Fibroblast of lung (primary cell): ENCODE measurements at regions not wholly inside any gene's neighbourhood (a gene's known extent, or its start where the extent isn't known, plus 50 kb on each side); places are given as distances from the start of the nearest gene placed in this dataset.

Source experiments
- DNase-seq, 2 donors: peaks; one replicate each; pipeline versions ENCODE4 v3.0.0 to v3.0.0-alpha.2; 2010; ENCODE audit warnings: low read depth in 2 of 2
- H2AFZ ChIP-seq: 2 replicates; pipeline ENCODE4 v1.5.1; 2012; ENCODE audit warnings: low read length, control low read depth, inconsistent platforms
- H3K27ac ChIP-seq: 2 replicates; pipeline ENCODE4 v1.5.1; 2011; ENCODE audit warnings: low read length, control low read depth; ENCODE audit not compliant: insufficient read depth
- H3K27me3 ChIP-seq: 2 replicates; pipeline ENCODE4 v1.5.1; 2011; ENCODE audit warnings: mild to moderate bottlenecking, low read length; ENCODE audit not compliant: control insufficient read depth, insufficient read depth
- H3K36me3 ChIP-seq: 2 replicates; pipeline ENCODE4 v1.5.1; 2011; ENCODE audit warnings: low read length; ENCODE audit not compliant: control insufficient read depth, insufficient read depth
- H3K4me1 ChIP-seq: 2 replicates; pipeline ENCODE4 v1.5.1; 2011; ENCODE audit warnings: low read length; ENCODE audit not compliant: control insufficient read depth, insufficient read depth; ENCODE audit errors: extremely low read depth
- H3K4me2 ChIP-seq: 2 replicates; pipeline ENCODE4 v1.5.1; 2011; ENCODE audit warnings: low read length, control low read depth; ENCODE audit not compliant: insufficient read depth; ENCODE audit errors: extremely low read depth
- H3K4me3 ChIP-seq, 4 experiments: fragments of 200-600 bp in 1 of 4; sonication (generic) in 1 of 4; replicated peaks in 1 of 4; 2 replicates each; pipeline ENCODE4 v1.5.1; 2011 to 2016; ENCODE audit warnings: low read length in 4 of 4, low read depth in 3 of 4, mild to moderate bottlenecking in 3 of 4, control low read depth in 2 of 4, inconsistent platforms in 1 of 4, mixed read lengths in 1 of 4; ENCODE audit not compliant: insufficient read depth in 1 of 4; ENCODE audit errors: control extremely low read depth in 1 of 4
- H3K79me2 ChIP-seq: 2 replicates; pipeline ENCODE4 v1.5.1; 2012; ENCODE audit warnings: mild to moderate bottlenecking, low read length, inconsistent platforms; ENCODE audit not compliant: control insufficient read depth, insufficient read depth
- H3K9ac ChIP-seq: 2 replicates; pipeline ENCODE4 v1.5.1; 2011; ENCODE audit warnings: mild to moderate bottlenecking, low read length, control low read depth; ENCODE audit not compliant: insufficient read depth
- H3K9me3 ChIP-seq: 2 replicates; pipeline ENCODE4 v1.5.1; 2012; ENCODE audit warnings: low read depth, low read length; ENCODE audit not compliant: control insufficient read depth, insufficient read depth
- H4K20me1 ChIP-seq: 2 replicates; pipeline ENCODE4 v1.5.1; 2011; ENCODE audit warnings: low read length; ENCODE audit not compliant: control insufficient read depth, insufficient read depth; ENCODE audit errors: extremely low read depth
- CTCF ChIP-seq, 2 donors: IDR thresholded peaks in 1 of 2; conservative IDR thresholded peaks in 1 of 2; 1 replicate in 1 of 2; 2 replicates in 1 of 2; pipeline ENCODE4 v1.5.1; 2011 to 2012; ENCODE audit warnings: low read length in 2 of 2, control low read depth in 1 of 2, inconsistent platforms in 1 of 2, low read depth in 1 of 2, mild to moderate bottlenecking in 1 of 2
- EZH2 ChIP-seq: IDR thresholded peaks from 2 replicates; pipeline ENCODE4 v1.5.1; 2012; ENCODE audit warnings: low read length, control low read depth, mild to moderate bottlenecking; ENCODE audit errors: missing control alignments

- TF ChIP-seq EZH2 (no peak), CTCF (conservative IDR thresholded peaks at IDR 0.05 in 1 of 2, IDR thresholded peaks at IDR 0.05 in 1 of 2; ENCODE audit: low read depth in 1 of 2, low read length in 2 of 2) (no peak)
- no peaks in the 10 kb centered on the region for H4K20me1 ChIP-seq
- H3K9ac ChIP-seq: no peak overlapping the region
- H2AFZ ChIP-seq: no peak overlapping the region
- no peaks in the 10 kb centered on the region for H3K36me3 ChIP-seq
- no peak overlapping the region for H3K4me2 ChIP-seq
- no peaks in the 10 kb centered on the region for H3K9me3 ChIP-seq
- H3K4me1 ChIP-seq: peaks cover 7% of the 10 kb centered on the region
- H3K79me2 ChIP-seq: no peaks in the 10 kb centered on the region
- no peaks in the 10 kb centered on the region for H3K27me3 ChIP-seq
- no peak overlapping the region for H3K4me3 ChIP-seq
- DNase-seq: peak; percentile 11 to 67
- H3K27ac ChIP-seq: no peak overlapping the region
These were observed 297.4 kb upstream of the TAS2R1 start for GRCh38 chr5:9927521-9927997.

GRCh38 chr5:9927106-9927505, 297.0 kb upstream of the TAS2R1 start:
- Histone ChIP-seq H3K9ac (no peak overlapping the region), H3K27me3 (no peaks in the 10 kb centered on the region), H4K20me1 (no peaks in the 10 kb centered on the region), H3K9me3 (no peaks in the 10 kb centered on the region), H3K79me2 (no peaks in the 10 kb centered on the region), H3K27ac (no peak overlapping the region), H3K36me3 (no peaks in the 10 kb centered on the region), H3K4me2 (no peak overlapping the region), H3K4me3 (no peak overlapping the region), H2AFZ (no peak overlapping the region), H3K4me1 (peaks cover 7% of the 10 kb centered on the region)
- peak in 1 of 2 donors; percentile 75 for DNase-seq
- TF ChIP-seq EZH2: no peak
- TF ChIP-seq CTCF (conservative IDR thresholded peaks at IDR 0.05 in 1 of 2, IDR thresholded peaks at IDR 0.05 in 1 of 2; ENCODE audit: low read depth in 1 of 2, low read length in 2 of 2): no peak

GRCh38 chr5:9924614-9925013, 294.5 kb upstream of the TAS2R1 start:
- Histone ChIP-seq H3K9ac (no peak overlapping the region), H3K4me3 (no peak overlapping the region), H3K79me2 (no peaks in the 10 kb centered on the region), H2AFZ (no peak overlapping the region), H3K4me1 (peaks cover 7% of the 10 kb centered on the region), H3K27ac (peak overlapping the region; percentile 53), H3K27me3 (no peaks in the 10 kb centered on the region), H3K36me3 (no peaks in the 10 kb centered on the region), H4K20me1 (no peaks in the 10 kb centered on the region), H3K9me3 (no peaks in the 10 kb centered on the region), H3K4me2 (peak overlapping the region; percentile 32)
- TF ChIP-seq CTCF (conservative IDR thresholded peaks at IDR 0.05 in 1 of 2, IDR thresholded peaks at IDR 0.05 in 1 of 2; ENCODE audit: low read depth in 1 of 2, low read length in 2 of 2) (no peak), EZH2 (no peak)
- DNase-seq: peak; percentile 96 to 98
